Nephron (organoid): ENCODE measurements at regions not wholly inside any gene's neighbourhood (a gene's known extent, or its start where the extent isn't known, plus 50 kb on each side); places are given as distances from the start of the nearest gene placed in this dataset.

Experiments used
- H3K27ac Mint-ChIP-seq, 3 experiments: 2 replicates each; pipeline ENCODE4 v1.8.0; 2020; ENCODE audit warnings: mixed read lengths in 3 of 3, mild to moderate bottlenecking in 2 of 3, moderate library complexity in 1 of 3
- H3K27me3 Mint-ChIP-seq: 2 replicates; pipeline ENCODE4 v1.8.0; 2021; ENCODE audit warnings: low read depth, mild to moderate bottlenecking, moderate library complexity, mixed read lengths
- H3K36me3 Mint-ChIP-seq: 2 replicates; pipeline ENCODE4 v1.8.0; 2020; ENCODE audit warnings: low read depth, mixed read lengths
- H3K4me1 Mint-ChIP-seq: 2 replicates; pipeline ENCODE4 v1.8.0; 2020; ENCODE audit warnings: mixed read lengths
- H3K4me3 Mint-ChIP-seq, 3 experiments: 2 replicates each; pipeline ENCODE4 v1.8.0; 2020; ENCODE audit warnings: mild to moderate bottlenecking in 3 of 3, mixed read lengths in 3 of 3, moderate library complexity in 2 of 3
- H3K9me3 Mint-ChIP-seq: 2 replicates; pipeline ENCODE4 v1.8.0; 2020; ENCODE audit warnings: mixed read lengths
- CTCF ChIP-seq, 3 experiments: fragments of 200-600 bp; sonication (generic); IDR thresholded peaks; one replicate each; pipeline ENCODE4 v1.5.0; 2021; ENCODE audit warnings: antibody characterized with exemption in 3 of 3; ENCODE audit not compliant: unreplicated experiment in 3 of 3

- no peak overlapping the region for H3K4me3 Mint-ChIP-seq
- no peak for TF ChIP-seq CTCF (IDR thresholded peaks at IDR 0.05; ENCODE audit: unreplicated experiment in 3 of 3)
- H3K4me1 Mint-ChIP-seq: peaks cover 29% of the 10 kb centered on the region
- peaks cover 5% of the 10 kb centered on the region for H3K9me3 Mint-ChIP-seq
- H3K27ac Mint-ChIP-seq: no peak overlapping the region
- peaks cover 4% of the 10 kb centered on the region for H3K36me3 Mint-ChIP-seq
- H3K27me3 Mint-ChIP-seq: no peaks in the 10 kb centered on the region
Observed at GRCh38 chr15:95679847-95680582, 650.5 kb upstream of the NR2F2 start.

- H3K4me1 Mint-ChIP-seq: peaks cover 29% of the 10 kb centered on the region
- H3K4me3 Mint-ChIP-seq: no peak overlapping the region
- no peaks in the 10 kb centered on the region for H3K27me3 Mint-ChIP-seq
- H3K27ac Mint-ChIP-seq: no peak overlapping the region
- peaks cover 5% of the 10 kb centered on the region for H3K9me3 Mint-ChIP-seq
- no peak for TF ChIP-seq CTCF (IDR thresholded peaks at IDR 0.05; ENCODE audit: unreplicated experiment in 3 of 3)
- peaks cover 4% of the 10 kb centered on the region for H3K36me3 Mint-ChIP-seq
Observed at GRCh38 chr15:95680728-95681127, 649.8 kb upstream of the NR2F2 start.

GRCh38 chr15:95681836-95682544 is 648.5 kb upstream of the NR2F2 start:
- H3K27me3 Mint-ChIP-seq: no peaks in the 10 kb centered on the region

GRCh38 chr15:95684126-95684525 is 646.4 kb upstream of the NR2F2 start:
- TF ChIP-seq CTCF (IDR thresholded peaks at IDR 0.05; ENCODE audit: unreplicated experiment in 3 of 3): no peak
- H3K9me3 Mint-ChIP-seq: peaks cover 2% of the 10 kb centered on the region
- peaks cover 25% of the 10 kb centered on the region for H3K4me1 Mint-ChIP-seq
- no peaks in the 10 kb centered on the region for H3K27me3 Mint-ChIP-seq
- no peak overlapping the region for H3K27ac Mint-ChIP-seq
- H3K4me3 Mint-ChIP-seq: no peak overlapping the region
- H3K36me3 Mint-ChIP-seq: no peaks in the 10 kb centered on the region

More at GRCh38 chr15:95681836-95682544, 648.5 kb upstream of the NR2F2 start:
- Mint-ChIP-seq H3K4me3 (no peak overlapping the region), H3K4me1 (peaks cover 29% of the 10 kb centered on the region), H3K27ac (no peak overlapping the region), H3K36me3 (no peaks in the 10 kb centered on the region), H3K9me3 (no peaks in the 10 kb centered on the region)
- TF ChIP-seq CTCF (IDR thresholded peaks at IDR 0.05; ENCODE audit: unreplicated experiment in 3 of 3): no peak

- no peak overlapping the region for H3K27ac Mint-ChIP-seq
- TF ChIP-seq CTCF (IDR thresholded peaks at IDR 0.05; ENCODE audit: unreplicated experiment in 3 of 3): no peak
- no peaks in the 10 kb centered on the region for H3K36me3 Mint-ChIP-seq
- peaks cover 25% of the 10 kb centered on the region for H3K4me1 Mint-ChIP-seq
- peaks cover 2% of the 10 kb centered on the region for H3K9me3 Mint-ChIP-seq
- no peaks in the 10 kb centered on the region for H3K27me3 Mint-ChIP-seq
- no peak overlapping the region for H3K4me3 Mint-ChIP-seq
Observed at GRCh38 chr15:95684693-95685115, 645.8 kb upstream of the NR2F2 start.
